ENCODE measurements at regions not wholly inside any gene's neighbourhood (a gene's known extent, or its start where the extent isn't known, plus 50 kb on each side); places are given as distances from the start of the nearest gene placed in this dataset.

DNA sequence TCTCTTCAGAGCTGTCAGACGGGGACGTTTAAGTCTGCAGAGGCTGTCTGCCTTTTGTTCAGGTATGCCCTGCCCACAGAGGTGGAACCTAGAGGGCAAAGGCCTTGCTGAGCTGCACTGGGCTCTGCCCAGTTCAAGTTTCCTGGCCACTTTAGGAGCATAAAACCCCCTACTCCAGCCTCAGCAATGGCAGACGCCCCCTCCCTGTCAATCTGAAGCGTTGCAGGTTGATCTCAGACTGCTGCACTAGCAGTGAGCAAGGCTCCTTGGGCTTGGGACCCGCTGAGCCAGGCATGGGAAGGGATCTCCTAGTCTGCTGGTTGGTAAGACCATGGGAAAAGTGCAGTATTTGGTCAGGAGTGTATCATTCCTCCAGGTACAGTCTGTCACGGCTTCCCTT, 66.6 kb upstream of the TP53I11 start:
- TF ChIP-seq, protein P1, sequence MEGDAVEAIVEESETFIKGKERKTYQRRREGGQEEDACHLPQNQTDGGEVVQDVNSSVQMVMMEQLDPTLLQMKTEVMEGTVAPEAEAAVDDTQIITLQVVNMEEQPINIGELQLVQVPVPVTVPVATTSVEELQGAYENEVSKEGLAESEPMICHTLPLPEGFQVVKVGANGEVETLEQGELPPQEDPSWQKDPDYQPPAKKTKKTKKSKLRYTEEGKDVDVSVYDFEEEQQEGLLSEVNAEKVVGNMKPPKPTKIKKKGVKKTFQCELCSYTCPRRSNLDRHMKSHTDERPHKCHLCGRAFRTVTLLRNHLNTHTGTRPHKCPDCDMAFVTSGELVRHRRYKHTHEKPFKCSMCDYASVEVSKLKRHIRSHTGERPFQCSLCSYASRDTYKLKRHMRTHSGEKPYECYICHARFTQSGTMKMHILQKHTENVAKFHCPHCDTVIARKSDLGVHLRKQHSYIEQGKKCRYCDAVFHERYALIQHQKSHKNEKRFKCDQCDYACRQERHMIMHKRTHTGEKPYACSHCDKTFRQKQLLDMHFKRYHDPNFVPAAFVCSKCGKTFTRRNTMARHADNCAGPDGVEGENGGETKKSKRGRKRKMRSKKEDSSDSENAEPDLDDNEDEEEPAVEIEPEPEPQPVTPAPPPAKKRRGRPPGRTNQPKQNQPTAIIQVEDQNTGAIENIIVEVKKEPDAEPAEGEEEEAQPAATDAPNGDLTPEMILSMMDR (IDR thresholded peaks at IDR 0.05), result no peak
- no peak for TF ChIP-seq EZH2 (IDR thresholded peaks at IDR 0.05; ENCODE audit: borderline replicate concordance, insufficient read depth, low read depth, low read length, poor library complexity, severe bottlenecking)
